ENCODE measurements at regions not wholly inside any gene's neighbourhood (a gene's known extent, or its start where the extent isn't known, plus 50 kb on each side); places are given as distances from the start of the nearest gene placed in this dataset.

- no TSS peak for BruUV-seq (replicated peaks)
- no peak overlapping the region for H3K4me3 ChIP-seq (replicated peaks in 1 of 2; ENCODE audit: low read depth in 1 of 2, low read length in 2 of 2)
- no peak overlapping the region for H3K9ac ChIP-seq (ENCODE audit: low read length)
- ChIA-PET POLR2A (no interaction called here), CTCF (no interaction called here), RAD21 (ENCODE audit: low non-redundant PET in 1 of 2, low total read pairs in 2 of 2, uncharacterized antibody in 2 of 2, unreplicated experiment in 2 of 2) (no interaction called here)
- H3K27ac ChIP-seq (ENCODE audit: low read depth, low read length): no peak overlapping the region
- H2AFZ ChIP-seq (ENCODE audit: low read depth, low read length, poor library complexity, severe bottlenecking): no peak overlapping the region
- H3K9me3 ChIP-seq (ENCODE audit: control insufficient read depth in 1 of 2, insufficient read depth in 1 of 2, low read depth in 1 of 2, low read length in 2 of 2): no peaks in the 10 kb centered on the region
- no peak for TF ChIP-seq RAD21 (IDR thresholded peaks at IDR 0.05; ENCODE audit: low read depth)
- no peak for TF ChIP-seq EZH2phosphoT487 (IDR thresholded peaks at IDR 0.05; ENCODE audit: borderline replicate concordance)
- TF ChIP-seq MAX (IDR thresholded peaks at IDR 0.05): no peak
- TF ChIP-seq ZBTB33 (IDR thresholded peaks at IDR 0.05; ENCODE audit: extremely low read depth, insufficient replicate concordance, low read length): no peak
- no peak for TF ChIP-seq ATF3 (IDR thresholded peaks at IDR 0.05)
- no peak for TF ChIP-seq TCF7L2 (IDR thresholded peaks at IDR 0.05; ENCODE audit: borderline replicate concordance, extremely low read depth, insufficient read depth, insufficient read length)
- no peaks in the 10 kb centered on the region for H3K36me3 ChIP-seq (ENCODE audit: control insufficient read depth in 1 of 2, insufficient read depth in 2 of 2, low read length in 2 of 2)
- H3K27me3 ChIP-seq (ENCODE audit: insufficient read depth, low read length): no peaks in the 10 kb centered on the region
- ATAC-seq: no peak
- no peaks in the 10 kb centered on the region for H4K20me1 ChIP-seq (ENCODE audit: insufficient read depth)
- H3K9me2 ChIP-seq (ENCODE audit: insufficient read depth): no peaks in the 10 kb centered on the region
- DNase-seq (ENCODE audit: low read depth, low spot score): no peak
- H3K79me2 ChIP-seq (ENCODE audit: insufficient read depth, low read length): no peaks in the 10 kb centered on the region
- no peaks in the 10 kb centered on the region for H3K4me1 ChIP-seq (ENCODE audit: control insufficient read depth in 1 of 2, insufficient read depth in 2 of 2, low read length in 2 of 2)
- H3K4me2 ChIP-seq (ENCODE audit: low read length): no peak overlapping the region
- intact Hi-C loops (cut with micrococcal nuclease): no loop called here
Measured at GRCh38 chr9:107890921-107891465, 401.4 kb upstream of the KLF4 start.

- H4K20me1 ChIP-seq (ENCODE audit: insufficient read depth): no peaks in the 10 kb centered on the region
- ChIA-PET POLR2A (no interaction called here), RAD21 (ENCODE audit: low non-redundant PET in 1 of 2, low total read pairs in 2 of 2, uncharacterized antibody in 2 of 2, unreplicated experiment in 2 of 2) (no interaction called here), CTCF (no interaction called here)
- no peak overlapping the region for H2AFZ ChIP-seq (ENCODE audit: low read depth, low read length, poor library complexity, severe bottlenecking)
- no peak for DNase-seq (ENCODE audit: low read depth, low spot score)
- no peaks in the 10 kb centered on the region for H3K36me3 ChIP-seq (ENCODE audit: control insufficient read depth in 1 of 2, insufficient read depth in 2 of 2, low read length in 2 of 2)
- H3K9me2 ChIP-seq (ENCODE audit: insufficient read depth): no peaks in the 10 kb centered on the region
- no peak overlapping the region for H3K4me3 ChIP-seq (replicated peaks in 1 of 2; ENCODE audit: low read depth in 1 of 2, low read length in 2 of 2)
- intact Hi-C loops (cut with micrococcal nuclease): no loop called here
- ATAC-seq: no peak
- H3K9me3 ChIP-seq (ENCODE audit: control insufficient read depth in 1 of 2, insufficient read depth in 1 of 2, low read depth in 1 of 2, low read length in 2 of 2): no peaks in the 10 kb centered on the region
- no peaks in the 10 kb centered on the region for H3K27me3 ChIP-seq (ENCODE audit: insufficient read depth, low read length)
- no peaks in the 10 kb centered on the region for H3K79me2 ChIP-seq (ENCODE audit: insufficient read depth, low read length)
- H3K4me2 ChIP-seq (ENCODE audit: low read length): no peak overlapping the region
- no TSS peak for BruUV-seq (replicated peaks)
- H3K9ac ChIP-seq (ENCODE audit: low read length): no peak overlapping the region
- no peak overlapping the region for H3K27ac ChIP-seq (ENCODE audit: low read depth, low read length)
- peaks cover 0 to 3% of the 10 kb centered on the region in 2 experiments; a peak in 2 of 4 replicates for H3K4me1 ChIP-seq (ENCODE audit: control insufficient read depth in 1 of 2, insufficient read depth in 2 of 2, low read length in 2 of 2)
- TF ChIP-seq ZBTB33 (IDR thresholded peaks at IDR 0.05; ENCODE audit: extremely low read depth, insufficient replicate concordance, low read length) (no peak), RAD21 (IDR thresholded peaks at IDR 0.05; ENCODE audit: low read depth) (no peak), CEBPB (IDR thresholded peaks at IDR 0.05; ENCODE audit: low read depth) (no peak), POLR2A (IDR thresholded peaks at IDR 0.05; ENCODE audit: borderline replicate concordance, extremely low read depth, insufficient read depth, insufficient read length) (no peak), TCF7L2 (IDR thresholded peaks at IDR 0.05; ENCODE audit: borderline replicate concordance, extremely low read depth, insufficient read depth, insufficient read length) (no peak), EZH2 (IDR thresholded peaks at IDR 0.05) (no peak), EGR1 (IDR thresholded peaks at IDR 0.05; ENCODE audit: low read depth) (no peak), ZFX (IDR thresholded peaks at IDR 0.05) (no peak), CTCF (IDR thresholded peaks at IDR 0.05 in 2 of 3, conservative IDR thresholded peaks at IDR 0.05 in 1 of 3; ENCODE audit: borderline replicate concordance in 1 of 3, insufficient read depth in 1 of 3, low read depth in 2 of 3, low read length in 2 of 3) (no peak), SP1 (IDR thresholded peaks at IDR 0.05; ENCODE audit: low read depth) (no peak)
Measured at GRCh38 chr9:107888773-107889227, 399.2 kb upstream of the KLF4 start.

Measured in HCT116 (cell line).